ENCODE measurements at regions not wholly inside any gene's neighbourhood (a gene's known extent, or its start where the extent isn't known, plus 50 kb on each side); places are given as distances from the start of the nearest gene placed in this dataset.

DNA sequence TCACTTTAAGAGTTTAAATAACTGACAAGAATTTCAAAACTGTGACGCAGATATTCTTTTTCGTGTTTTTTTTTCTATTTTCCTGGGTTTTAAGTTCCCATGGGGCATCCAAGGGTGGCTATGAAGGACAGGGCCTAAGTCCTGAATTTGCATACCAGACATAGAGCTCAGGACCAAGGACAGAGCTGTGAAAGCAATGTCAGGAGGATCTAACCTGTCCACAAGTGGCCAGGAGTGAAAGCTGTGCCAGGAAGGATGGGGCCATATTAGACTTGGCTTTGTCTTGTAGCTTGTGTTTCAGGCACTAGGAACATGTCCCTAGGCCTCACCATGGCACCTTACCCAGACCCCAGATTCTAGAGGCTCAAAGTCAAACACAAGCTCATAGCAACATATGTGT, 289.4 kb upstream of the MIR17HG start (continued):
- TF ChIP-seq REST (IDR thresholded peaks at IDR 0.05; ENCODE audit: borderline replicate concordance) (peak; percentile 89), REST (CRISPR knock-in tag; IDR thresholded peaks at IDR 0.05; ENCODE audit: low read depth) (0 out of 2 replicates have a peak, but pooled peaks have one; percentile 52), BCL6 (CRISPR knock-in tag; IDR thresholded peaks at IDR 0.05) (peak; percentile 62; the same call in 1 of the 2 replicates), ZC3H4 (CRISPR knock-in tag; IDR thresholded peaks at IDR 0.05; ENCODE audit: borderline replicate concordance) (peak; percentile 16; the same call in 1 of the 2 replicates), RBM34 (IDR thresholded peaks at IDR 0.05; ENCODE audit: borderline replicate concordance, insufficient read depth, low read length) (no peak), FOXK2 (conservative IDR thresholded peaks at IDR 0.05 in 1 of 2, IDR thresholded peaks at IDR 0.05 in 1 of 2; ENCODE audit: low read depth in 2 of 2) (no peak), SNIP1 (IDR thresholded peaks at IDR 0.05; ENCODE audit: low read depth) (no peak), OTX1 (CRISPR knock-in tag; IDR thresholded peaks at IDR 0.05) (0 out of 2 replicates have a peak, but pooled peaks have one; percentile 27)
- TF ChIP-seq, protein P1, sequence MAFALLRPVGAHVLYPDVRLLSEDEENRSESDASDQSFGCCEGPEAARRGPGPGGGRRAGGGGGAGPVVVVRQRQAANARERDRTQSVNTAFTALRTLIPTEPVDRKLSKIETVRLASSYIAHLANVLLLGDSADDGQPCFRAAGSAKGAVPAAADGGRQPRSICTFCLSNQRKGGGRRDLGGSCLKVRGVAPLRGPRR (CRISPR knock-in tag; IDR thresholded peaks at IDR 0.05): 0 out of 2 replicates have a peak, but pooled peaks have one; percentile 26
- TF ChIP-seq, protein P2, sequence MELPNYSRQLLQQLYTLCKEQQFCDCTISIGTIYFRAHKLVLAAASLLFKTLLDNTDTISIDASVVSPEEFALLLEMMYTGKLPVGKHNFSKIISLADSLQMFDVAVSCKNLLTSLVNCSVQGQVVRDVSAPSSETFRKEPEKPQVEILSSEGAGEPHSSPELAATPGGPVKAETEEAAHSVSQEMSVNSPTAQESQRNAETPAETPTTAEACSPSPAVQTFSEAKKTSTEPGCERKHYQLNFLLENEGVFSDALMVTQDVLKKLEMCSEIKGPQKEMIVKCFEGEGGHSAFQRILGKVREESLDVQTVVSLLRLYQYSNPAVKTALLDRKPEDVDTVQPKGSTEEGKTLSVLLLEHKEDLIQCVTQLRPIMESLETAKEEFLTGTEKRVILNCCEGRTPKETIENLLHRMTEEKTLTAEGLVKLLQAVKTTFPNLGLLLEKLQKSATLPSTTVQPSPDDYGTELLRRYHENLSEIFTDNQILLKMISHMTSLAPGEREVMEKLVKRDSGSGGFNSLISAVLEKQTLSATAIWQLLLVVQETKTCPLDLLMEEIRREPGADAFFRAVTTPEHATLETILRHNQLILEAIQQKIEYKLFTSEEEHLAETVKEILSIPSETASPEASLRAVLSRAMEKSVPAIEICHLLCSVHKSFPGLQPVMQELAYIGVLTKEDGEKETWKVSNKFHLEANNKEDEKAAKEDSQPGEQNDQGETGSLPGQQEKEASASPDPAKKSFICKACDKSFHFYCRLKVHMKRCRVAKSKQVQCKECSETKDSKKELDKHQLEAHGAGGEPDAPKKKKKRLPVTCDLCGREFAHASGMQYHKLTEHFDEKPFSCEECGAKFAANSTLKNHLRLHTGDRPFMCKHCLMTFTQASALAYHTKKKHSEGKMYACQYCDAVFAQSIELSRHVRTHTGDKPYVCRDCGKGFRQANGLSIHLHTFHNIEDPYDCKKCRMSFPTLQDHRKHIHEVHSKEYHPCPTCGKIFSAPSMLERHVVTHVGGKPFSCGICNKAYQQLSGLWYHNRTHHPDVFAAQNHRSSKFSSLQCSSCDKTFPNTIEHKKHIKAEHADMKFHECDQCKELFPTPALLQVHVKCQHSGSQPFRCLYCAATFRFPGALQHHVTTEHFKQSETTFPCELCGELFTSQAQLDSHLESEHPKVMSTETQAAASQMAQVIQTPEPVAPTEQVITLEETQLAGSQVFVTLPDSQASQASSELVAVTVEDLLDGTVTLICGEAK (IDR thresholded peaks at IDR 0.05): no peak
- TF ChIP-seq, protein P2 (CRISPR knock-in tag; IDR thresholded peaks at IDR 0.05): 0 out of 2 replicates have a peak, but pooled peaks have one; percentile 11

Data from K562 (cell line).